K562 (cell line): ENCODE measurements at regions not wholly inside any gene's neighbourhood (a gene's known extent, or its start where the extent isn't known, plus 50 kb on each side); places are given as distances from the start of the nearest gene placed in this dataset.
A peak's percentile ranks its signal among the peaks of the same experiment; 100 is the strongest.

Experiments
- CHD7 ChIP-seq: fragments of 200-600 bp; sonication (generic); IDR thresholded peaks from one replicate; pipeline ENCODE4 v1.6.1; 2012; ENCODE audit warnings: mild to moderate bottlenecking, low read depth, low read length, inconsistent platforms
- DMBX1 ChIP-seq: fragments of 250-450 bp; sonication (Bioruptor Pico); IDR thresholded peaks from 2 replicates; pipeline ENCODE4 v1.8.0; 2022; ENCODE audit warnings: inconsistent platforms, mild to moderate bottlenecking, moderate library complexity, borderline replicate concordance
- DPF2 ChIP-seq: fragments of 450-650 bp; IDR thresholded peaks from 2 replicates; pipeline ENCODE4 v1.6.1; 2016
- EHMT2 ChIP-seq: fragments of 450-650 bp; IDR thresholded peaks from 2 replicates; pipeline ENCODE4 v1.6.1; 2018; ENCODE audit warnings: antibody characterized with exemption
- ETS2 ChIP-seq: IDR thresholded peaks from 2 replicates; pipeline ENCODE4 v1.6.1; 2016; ENCODE audit warnings: borderline replicate concordance, missing genetic modification characterization, mild to moderate bottlenecking, moderate library complexity, missing compliant biosample characterization; ENCODE audit not compliant: poor library complexity, severe bottlenecking
- NR4A1 ChIP-seq, 2 experiments: fragments of 250-450 bp in 1 of 2; fragments of 450-650 bp in 1 of 2; sonication (Bioruptor Pico) in 1 of 2; IDR thresholded peaks; 2 replicates each; pipeline versions ENCODE4 v1.4.0 to v1.6.1; 2016 to 2020; ENCODE audit warnings: mild to moderate bottlenecking in 2 of 2, missing compliant biosample characterization in 1 of 2, missing genetic modification characterization in 1 of 2, moderate library complexity in 1 of 2
- PHF20 ChIP-seq: fragments of 450-650 bp; IDR thresholded peaks from 2 replicates; pipeline ENCODE4 v1.6.1; 2018; ENCODE audit not compliant: partially characterized antibody
- SRSF3 ChIP-seq: fragments of 200-400 bp; formaldehyde crosslinking; IDR thresholded peaks from 2 replicates; pipeline ENCODE4 v1.6.1; 2016; ENCODE audit warnings: mild to moderate bottlenecking, low read length, moderate library complexity; ENCODE audit not compliant: insufficient read depth
- TF ChIP-seq, protein P1 (sequence below): fragments of 450-650 bp; formaldehyde crosslinking; IDR thresholded peaks from 2 replicates; pipeline ENCODE4 v1.4.0; 2022; ENCODE audit warnings: missing genetic modification characterization
- TF ChIP-seq, protein P2 (sequence below): fragments of 450-650 bp; formaldehyde crosslinking; conservative IDR thresholded peaks from 2 replicates; pipeline ENCODE4 v1.4.0; 2022; ENCODE audit warnings: mild to moderate bottlenecking, missing genetic modification characterization
- TF ChIP-seq, protein P3 (sequence below): IDR thresholded peaks from 2 replicates; pipeline ENCODE4 v1.6.1; 2012; ENCODE audit warnings: low read depth, low read length, improper control_type of control experiment, borderline replicate concordance

GRCh38 chr7:156448918-156449317, 191.7 kb upstream of the RNF32 start (continued):
- TF ChIP-seq, protein P1, sequence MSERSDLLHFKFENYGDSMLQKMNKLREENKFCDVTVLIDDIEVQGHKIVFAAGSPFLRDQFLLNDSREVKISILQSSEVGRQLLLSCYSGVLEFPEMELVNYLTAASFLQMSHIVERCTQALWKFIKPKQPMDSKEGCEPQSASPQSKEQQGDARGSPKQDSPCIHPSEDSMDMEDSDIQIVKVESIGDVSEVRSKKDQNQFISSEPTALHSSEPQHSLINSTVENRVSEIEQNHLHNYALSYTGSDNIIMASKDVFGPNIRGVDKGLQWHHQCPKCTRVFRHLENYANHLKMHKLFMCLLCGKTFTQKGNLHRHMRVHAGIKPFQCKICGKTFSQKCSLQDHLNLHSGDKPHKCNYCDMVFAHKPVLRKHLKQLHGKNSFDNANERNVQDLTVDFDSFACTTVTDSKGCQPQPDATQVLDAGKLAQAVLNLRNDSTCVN (CRISPR knock-in tag): peak; percentile 59; the same call in 1 of the 2 replicates
- TF ChIP-seq, protein P2, sequence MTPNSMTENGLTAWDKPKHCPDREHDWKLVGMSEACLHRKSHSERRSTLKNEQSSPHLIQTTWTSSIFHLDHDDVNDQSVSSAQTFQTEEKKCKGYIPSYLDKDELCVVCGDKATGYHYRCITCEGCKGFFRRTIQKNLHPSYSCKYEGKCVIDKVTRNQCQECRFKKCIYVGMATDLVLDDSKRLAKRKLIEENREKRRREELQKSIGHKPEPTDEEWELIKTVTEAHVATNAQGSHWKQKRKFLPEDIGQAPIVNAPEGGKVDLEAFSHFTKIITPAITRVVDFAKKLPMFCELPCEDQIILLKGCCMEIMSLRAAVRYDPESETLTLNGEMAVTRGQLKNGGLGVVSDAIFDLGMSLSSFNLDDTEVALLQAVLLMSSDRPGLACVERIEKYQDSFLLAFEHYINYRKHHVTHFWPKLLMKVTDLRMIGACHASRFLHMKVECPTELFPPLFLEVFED (CRISPR knock-in tag): 0 out of 2 replicates have a peak, but pooled peaks have one; percentile 19
- TF ChIP-seq ETS2 (tag) (no peak), DPF2 (no peak), SRSF3 (no peak), CHD7 (no peak), NR4A1 (CRISPR knock-in tag; IDR thresholded peaks at IDR 0.05) (no peak), NR4A1 (tag; IDR thresholded peaks at IDR 0.05) (no peak), DMBX1 (CRISPR knock-in tag) (no peak), EHMT2 (0 out of 2 replicates have a peak, but pooled peaks have one; percentile 16), PHF20 (no peak)
- TF ChIP-seq, protein P3, sequence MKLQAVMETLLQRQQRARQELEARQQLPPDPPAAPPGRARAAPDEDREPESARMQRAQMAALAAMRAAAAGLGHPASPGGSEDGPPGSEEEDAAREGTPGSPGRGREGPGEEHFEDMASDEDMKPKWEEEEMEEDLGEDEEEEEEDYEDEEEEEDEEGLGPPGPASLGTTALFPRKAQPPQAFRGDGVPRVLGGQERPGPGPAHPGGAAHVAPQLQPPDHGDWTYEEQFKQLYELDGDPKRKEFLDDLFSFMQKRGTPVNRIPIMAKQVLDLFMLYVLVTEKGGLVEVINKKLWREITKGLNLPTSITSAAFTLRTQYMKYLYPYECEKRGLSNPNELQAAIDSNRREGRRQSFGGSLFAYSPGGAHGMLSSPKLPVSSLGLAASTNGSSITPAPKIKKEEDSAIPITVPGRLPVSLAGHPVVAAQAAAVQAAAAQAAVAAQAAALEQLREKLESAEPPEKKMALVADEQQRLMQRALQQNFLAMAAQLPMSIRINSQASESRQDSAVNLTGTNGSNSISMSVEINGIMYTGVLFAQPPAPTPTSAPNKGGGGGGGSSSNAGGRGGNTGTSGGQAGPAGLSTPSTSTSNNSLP: no peak
